CD14-positive monocyte (primary cell): ENCODE measurements at regions not wholly inside any gene's neighbourhood (a gene's known extent, or its start where the extent isn't known, plus 50 kb on each side); places are given as distances from the start of the nearest gene placed in this dataset.

Source experiments
- DNase-seq, 3 donors: peaks; one replicate each; pipeline ENCODE4 v3.0.0-alpha.2; 2011 to 2022
- H2AFZ ChIP-seq: 2 replicates; pipeline ENCODE4 v1.6.0; 2012; ENCODE audit warnings: mild to moderate bottlenecking, low read depth, low read length, inconsistent platforms; ENCODE audit not compliant: insufficient read depth, poor library complexity, severe bottlenecking
- H3K27ac ChIP-seq, 2 donors: 1 replicate in 1 of 2; 2 replicates in 1 of 2; pipeline ENCODE4 v1.5.1; 2012 to 2013; ENCODE audit warnings: low read length in 2 of 2, control low read depth in 1 of 2, inconsistent platforms in 1 of 2, low read depth in 1 of 2, mild to moderate bottlenecking in 1 of 2
- H3K27me3 ChIP-seq, 2 donors: one replicate each; pipeline versions ENCODE4 v1.6.0 to v1.6.1; 2011 to 2013; ENCODE audit warnings: low read length in 2 of 2; ENCODE audit not compliant: control insufficient read depth in 2 of 2, insufficient read depth in 2 of 2
- H3K36me3 ChIP-seq, 2 donors: replicated peaks in 1 of 2; 1 replicate in 1 of 2; 2 replicates in 1 of 2; pipeline versions ENCODE4 v1.5.1 to v1.6.1; 2012 to 2013; ENCODE audit warnings: low read length in 2 of 2, control low read depth in 1 of 2, inconsistent platforms in 1 of 2, mild to moderate bottlenecking in 1 of 2; ENCODE audit not compliant: insufficient read depth in 2 of 2, control insufficient read depth in 1 of 2
- H3K4me1 ChIP-seq, 2 donors: 1 replicate in 1 of 2; 2 replicates in 1 of 2; pipeline versions ENCODE4 v1.5.1 to v1.6.1; 2012 to 2013; ENCODE audit warnings: low read length in 2 of 2, control low read depth in 1 of 2, inconsistent platforms in 1 of 2, mild to moderate bottlenecking in 1 of 2, moderate library complexity in 1 of 2; ENCODE audit not compliant: insufficient read depth in 2 of 2, control insufficient read depth in 1 of 2
- H3K4me2 ChIP-seq: replicated peaks from 2 replicates; pipeline ENCODE3; 2012; ENCODE audit warnings: low read length, moderate library complexity, mild to moderate bottlenecking; ENCODE audit not compliant: poor library complexity, severe bottlenecking; ENCODE audit errors: extremely low read depth
- H3K4me3 ChIP-seq, 3 experiments: fragments of 200-600 bp in 1 of 3; sonication (generic) in 1 of 3; replicated peaks in 1 of 3; 1 replicate in 2 of 3; 2 replicates in 1 of 3; pipeline ENCODE4 v1.5.1; 2011 to 2013; ENCODE audit warnings: low read length in 3 of 3, mild to moderate bottlenecking in 3 of 3, control low read depth in 2 of 3, low read depth in 2 of 3, inconsistent platforms in 1 of 3, moderate library complexity in 1 of 3
- H3K79me2 ChIP-seq: 2 replicates; pipeline ENCODE4 v1.6.0; 2012; ENCODE audit warnings: mild to moderate bottlenecking, control low read depth, inconsistent platforms, low read length, moderate library complexity; ENCODE audit not compliant: insufficient read depth
- H3K9ac ChIP-seq: 2 replicates; pipeline ENCODE4 v1.6.0; 2017; ENCODE audit warnings: low read length, mild to moderate bottlenecking; ENCODE audit not compliant: insufficient read depth, poor library complexity, severe bottlenecking
- H3K9me3 ChIP-seq, 2 donors: replicated peaks in 1 of 2; 1 replicate in 1 of 2; 2 replicates in 1 of 2; pipeline versions ENCODE4 v1.5.1 to v1.6.1; 2012 to 2013; ENCODE audit warnings: low read length in 2 of 2, control low read depth in 1 of 2; ENCODE audit not compliant: control insufficient read depth in 1 of 2, insufficient read depth in 1 of 2
- H4K20me1 ChIP-seq: 2 replicates; pipeline ENCODE4 v1.6.0; 2012; ENCODE audit warnings: mild to moderate bottlenecking, low read length, control low read depth, moderate library complexity; ENCODE audit not compliant: insufficient read depth
- H3K27ac Mint-ChIP-seq, 7 donors: one replicate each; pipeline ENCODE4 v1.8.0; 2020; ENCODE audit warnings: mild to moderate bottlenecking in 7 of 7, mixed read lengths in 7 of 7, moderate library complexity in 6 of 7, inconsistent platforms in 2 of 7
- H3K27me3 Mint-ChIP-seq, 3 donors: one replicate each; pipeline ENCODE4 v1.8.0; 2021 to 2022; ENCODE audit warnings: low read depth in 3 of 3, mild to moderate bottlenecking in 3 of 3, mixed read lengths in 3 of 3, moderate library complexity in 3 of 3, inconsistent platforms in 1 of 3
- H3K36me3 Mint-ChIP-seq, 2 donors: one replicate each; pipeline ENCODE4 v1.8.0; 2020; ENCODE audit warnings: mixed read lengths in 2 of 2, inconsistent platforms in 1 of 2, mild to moderate bottlenecking in 1 of 2
- H3K4me1 Mint-ChIP-seq: one replicate; pipeline ENCODE4 v1.8.0; 2020; ENCODE audit warnings: mild to moderate bottlenecking, mixed read lengths
- H3K4me3 Mint-ChIP-seq, 2 donors: one replicate each; pipeline ENCODE4 v1.8.0; 2020; ENCODE audit warnings: mild to moderate bottlenecking in 2 of 2, mixed read lengths in 2 of 2, moderate library complexity in 1 of 2
- H3K9me3 Mint-ChIP-seq, 7 donors: one replicate each; pipeline ENCODE4 v1.8.0; 2020 to 2022; ENCODE audit warnings: mixed read lengths in 7 of 7, mild to moderate bottlenecking in 6 of 7, moderate library complexity in 6 of 7, inconsistent platforms in 2 of 7
- WGBS: methylation state at CpG from one replicate; pipeline ENCODE4 v1.1.5; 2013; ENCODE audit warnings: missing lambda C conversion rate; ENCODE audit not compliant: insufficient coverage; 5-methylcytosine and 5-hydroxymethylcytosine counted together
- intact Hi-C, 2 donors: fragments of 100-400 bp; cut with micrococcal nuclease; formaldehyde crosslinking; loops; one replicate each; pipeline versions ENCODE4 v1.15.0 to v1.15.1; 2023
- TF ChIP-seq, protein P1 (sequence below): fragments of 200-600 bp; IDR thresholded peaks from one replicate; pipeline ENCODE4 v1.8.0; 2022; ENCODE audit warnings: antibody characterized with exemption, mild to moderate bottlenecking

DNA sequence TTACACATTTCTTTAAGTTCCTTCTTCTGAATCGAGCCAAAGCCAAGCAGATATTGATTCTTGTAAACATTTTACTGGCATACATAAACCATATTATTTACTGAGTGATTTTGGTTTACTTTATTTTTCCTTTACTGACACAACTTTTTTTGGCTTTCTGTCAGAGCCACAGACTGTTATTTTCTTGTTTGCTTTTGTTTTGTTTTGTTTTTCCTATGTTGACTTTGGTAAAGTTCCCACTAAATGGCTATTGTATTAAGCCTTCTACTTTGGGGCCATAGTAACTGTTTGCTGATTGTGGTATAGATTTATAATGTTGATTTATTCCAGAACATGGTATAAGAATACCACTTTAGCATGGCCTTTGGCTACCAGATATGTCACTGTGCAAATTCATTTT lies 419.4 kb downstream of the DCDC2C start:
- no peak overlapping the region for H3K4me3 ChIP-seq
- Mint-ChIP-seq H3K9me3 (peaks cover 5 to 16% (median 11%) of the 10 kb centered on the region in 7 donors), H3K27me3 (no peaks in the 10 kb centered on the region), H3K4me3 (no peak overlapping the region), H3K27ac (no peak overlapping the region), H3K36me3 (no peaks in the 10 kb centered on the region), H3K4me1 (no peaks in the 10 kb centered on the region)
- TF ChIP-seq, protein P1, sequence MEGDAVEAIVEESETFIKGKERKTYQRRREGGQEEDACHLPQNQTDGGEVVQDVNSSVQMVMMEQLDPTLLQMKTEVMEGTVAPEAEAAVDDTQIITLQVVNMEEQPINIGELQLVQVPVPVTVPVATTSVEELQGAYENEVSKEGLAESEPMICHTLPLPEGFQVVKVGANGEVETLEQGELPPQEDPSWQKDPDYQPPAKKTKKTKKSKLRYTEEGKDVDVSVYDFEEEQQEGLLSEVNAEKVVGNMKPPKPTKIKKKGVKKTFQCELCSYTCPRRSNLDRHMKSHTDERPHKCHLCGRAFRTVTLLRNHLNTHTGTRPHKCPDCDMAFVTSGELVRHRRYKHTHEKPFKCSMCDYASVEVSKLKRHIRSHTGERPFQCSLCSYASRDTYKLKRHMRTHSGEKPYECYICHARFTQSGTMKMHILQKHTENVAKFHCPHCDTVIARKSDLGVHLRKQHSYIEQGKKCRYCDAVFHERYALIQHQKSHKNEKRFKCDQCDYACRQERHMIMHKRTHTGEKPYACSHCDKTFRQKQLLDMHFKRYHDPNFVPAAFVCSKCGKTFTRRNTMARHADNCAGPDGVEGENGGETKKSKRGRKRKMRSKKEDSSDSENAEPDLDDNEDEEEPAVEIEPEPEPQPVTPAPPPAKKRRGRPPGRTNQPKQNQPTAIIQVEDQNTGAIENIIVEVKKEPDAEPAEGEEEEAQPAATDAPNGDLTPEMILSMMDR: no peak
- no peaks in the 10 kb centered on the region for H3K27me3 ChIP-seq
- no peak overlapping the region for H3K27ac ChIP-seq
- no peaks in the 10 kb centered on the region for H4K20me1 ChIP-seq
- H3K9ac ChIP-seq: no peak overlapping the region
- H3K4me1 ChIP-seq: no peaks in the 10 kb centered on the region
- no CpG with 5 or more reads among the region's 1 CpG for WGBS
- intact Hi-C loops: no loop called here
- peaks cover 0 to 3% of the 10 kb centered on the region in 2 donors for H3K9me3 ChIP-seq
- DNase-seq: no peak
- no peaks in the 10 kb centered on the region for H3K79me2 ChIP-seq
- no peak overlapping the region for H3K4me2 ChIP-seq
- H3K36me3 ChIP-seq: no peaks in the 10 kb centered on the region
- no peak overlapping the region for H2AFZ ChIP-seq

- Mint-ChIP-seq H3K27ac (no peak overlapping the region), H3K9me3 (peaks cover 16 to 39% (median 18%) of the 10 kb centered on the region in 7 donors), H3K36me3 (no peaks in the 10 kb centered on the region), H3K27me3 (no peaks in the 10 kb centered on the region), H3K4me1 (peaks cover 8% of the 10 kb centered on the region), H3K4me3 (no peak overlapping the region)
- H3K4me1 ChIP-seq: peaks cover 9 to 11% of the 10 kb centered on the region in 2 donors
- TF ChIP-seq, protein P1: no peak
- DNase-seq: no peak
- no peaks in the 10 kb centered on the region for H3K27me3 ChIP-seq
- no peak overlapping the region for H2AFZ ChIP-seq
- peaks cover 22 to 40% of the 10 kb centered on the region in 2 donors for H3K9me3 ChIP-seq
- no peak overlapping the region for H3K4me3 ChIP-seq
- no CpG with 5 or more reads among the region's 1 CpG for WGBS
- no peaks in the 10 kb centered on the region for H3K79me2 ChIP-seq
- no peaks in the 10 kb centered on the region for H4K20me1 ChIP-seq
- H3K9ac ChIP-seq: no peak overlapping the region
- no peak overlapping the region for H3K4me2 ChIP-seq
- no peaks in the 10 kb centered on the region for H3K36me3 ChIP-seq
- no peak overlapping the region for H3K27ac ChIP-seq
- intact Hi-C loops: no loop called here
Measured at GRCh38 chr2:4130651-4131050, 427.3 kb downstream of the DCDC2C start.
